Right renal cortex interstitium (tissue), 3 donors: ENCODE measurements at regions not wholly inside any gene's neighbourhood (a gene's known extent, or its start where the extent isn't known, plus 50 kb on each side); places are given as distances from the start of the nearest gene placed in this dataset.

Experiments
- DNase-seq, 3 donors: peaks; one replicate each; pipeline ENCODE4 v3.0.0-alpha.2; 2013; ENCODE audit warnings: low read depth in 3 of 3, low spot score in 2 of 3

GRCh38 chr6:9435281-9435680 is 979.6 kb downstream of the TFAP2A start:
- DNase-seq, result no peak

- DNase-seq, result no peak
These were observed 982.9 kb downstream of the TFAP2A start for GRCh38 chr6:9431945-9432344.

- no peak for DNase-seq
These were observed 986.3 kb downstream of the TFAP2A start for GRCh38 chr6:9428421-9429172.

GRCh38 chr6:9422138-9422537 is 986.8 kb upstream of the SLC35B3 start:
- no peak for DNase-seq

GRCh38 chr6:9420316-9421015 is 985.1 kb upstream of the SLC35B3 start:
- DNase-seq, result no peak

GRCh38 chr6:9417400-9417799 is 982.1 kb upstream of the SLC35B3 start:
- DNase-seq, result no peak

- no peak for DNase-seq
These were observed 977.7 kb upstream of the SLC35B3 start for GRCh38 chr6:9412951-9413559.

GRCh38 chr6:9409126-9409525 is 973.8 kb upstream of the SLC35B3 start:
- DNase-seq, result no peak

GRCh38 chr6:9408402-9409117 is 973.2 kb upstream of the SLC35B3 start:
- no peak for DNase-seq

GRCh38 chr6:9405825-9406224 is 970.5 kb upstream of the SLC35B3 start:
- DNase-seq, result no peak

GRCh38 chr6:9405369-9405768 is 970.0 kb upstream of the SLC35B3 start:
- no peak for DNase-seq

GRCh38 chr6:9404351-9405146 is 969.2 kb upstream of the SLC35B3 start:
- DNase-seq, result no peak

- DNase-seq, result no peak
These were observed 968.4 kb upstream of the SLC35B3 start for GRCh38 chr6:9403736-9404135.

- DNase-seq, result no peak
These were observed 966.6 kb upstream of the SLC35B3 start for GRCh38 chr6:9401960-9402359.

GRCh38 chr6:9399916-9400315 is 964.6 kb upstream of the SLC35B3 start:
- DNase-seq, result no peak

- DNase-seq, result peak in 2 of 3 donors; percentile 12 to 13
These were observed 963.5 kb upstream of the SLC35B3 start for GRCh38 chr6:9398767-9399373.

GRCh38 chr6:9398071-9398766 is 962.9 kb upstream of the SLC35B3 start:
- no peak for DNase-seq

- DNase-seq, result no peak
These were observed 953.3 kb upstream of the SLC35B3 start for GRCh38 chr6:9388596-9388995.

- no peak for DNase-seq
These were observed 945.2 kb upstream of the SLC35B3 start for GRCh38 chr6:9380568-9380967.
